GM12891 (cell line): ENCODE measurements at regions not wholly inside any gene's neighbourhood (a gene's known extent, or its start where the extent isn't known, plus 50 kb on each side); places are given as distances from the start of the nearest gene placed in this dataset.

Source experiments
- PAX5 ChIP-seq: IDR thresholded peaks from 2 replicates; pipeline ENCODE4 v1.6.1; 2011; ENCODE audit warnings: low read length, moderate library complexity, mild to moderate bottlenecking; ENCODE audit not compliant: insufficient read depth, severe bottlenecking
- POLR2A ChIP-seq: IDR thresholded peaks from 2 replicates; pipeline ENCODE4 v1.6.1; 2011; ENCODE audit warnings: low read depth, low read length, control low read depth
- POLR2AphosphoS5 ChIP-seq: IDR thresholded peaks from 2 replicates; pipeline ENCODE4 v1.6.1; 2011; ENCODE audit warnings: low read depth, low read length, control low read depth
- POU2F2 ChIP-seq: IDR thresholded peaks from 2 replicates; pipeline ENCODE4 v1.6.1; 2011; ENCODE audit warnings: low read depth, mild to moderate bottlenecking, control low read depth, low read length, moderate library complexity
- SPI1 ChIP-seq: IDR thresholded peaks from 2 replicates; pipeline ENCODE4 v1.6.1; 2011; ENCODE audit warnings: low read depth, low read length, control low read depth
- TAF1 ChIP-seq: IDR thresholded peaks from 2 replicates; pipeline ENCODE4 v1.6.1; 2011; ENCODE audit warnings: low read depth, low read length, control low read depth

- TF ChIP-seq TAF1 (no peak), POLR2A (no peak), POLR2AphosphoS5 (no peak), SPI1 (no peak), POU2F2 (no peak), PAX5 (no peak)
Measured at GRCh38 chr5:167754501-167755021, 536.9 kb upstream of the WWC1 start.
